Fibroblast of lung (primary cell): ENCODE measurements at regions not wholly inside any gene's neighbourhood (a gene's known extent, or its start where the extent isn't known, plus 50 kb on each side); places are given as distances from the start of the nearest gene placed in this dataset.

Source experiments
- DNase-seq, 2 donors: peaks; one replicate each; pipeline versions ENCODE4 v3.0.0 to v3.0.0-alpha.2; 2010; ENCODE audit warnings: low read depth in 2 of 2
- H2AFZ ChIP-seq: 2 replicates; pipeline ENCODE4 v1.5.1; 2012; ENCODE audit warnings: low read length, control low read depth, inconsistent platforms
- H3K27ac ChIP-seq: 2 replicates; pipeline ENCODE4 v1.5.1; 2011; ENCODE audit warnings: low read length, control low read depth; ENCODE audit not compliant: insufficient read depth
- H3K27me3 ChIP-seq: 2 replicates; pipeline ENCODE4 v1.5.1; 2011; ENCODE audit warnings: mild to moderate bottlenecking, low read length; ENCODE audit not compliant: control insufficient read depth, insufficient read depth
- H3K36me3 ChIP-seq: 2 replicates; pipeline ENCODE4 v1.5.1; 2011; ENCODE audit warnings: low read length; ENCODE audit not compliant: control insufficient read depth, insufficient read depth
- H3K4me1 ChIP-seq: 2 replicates; pipeline ENCODE4 v1.5.1; 2011; ENCODE audit warnings: low read length; ENCODE audit not compliant: control insufficient read depth, insufficient read depth; ENCODE audit errors: extremely low read depth
- H3K4me2 ChIP-seq: 2 replicates; pipeline ENCODE4 v1.5.1; 2011; ENCODE audit warnings: low read length, control low read depth; ENCODE audit not compliant: insufficient read depth; ENCODE audit errors: extremely low read depth
- H3K4me3 ChIP-seq, 4 experiments: fragments of 200-600 bp in 1 of 4; sonication (generic) in 1 of 4; replicated peaks in 1 of 4; 2 replicates each; pipeline ENCODE4 v1.5.1; 2011 to 2016; ENCODE audit warnings: low read length in 4 of 4, low read depth in 3 of 4, mild to moderate bottlenecking in 3 of 4, control low read depth in 2 of 4, inconsistent platforms in 1 of 4, mixed read lengths in 1 of 4; ENCODE audit not compliant: insufficient read depth in 1 of 4; ENCODE audit errors: control extremely low read depth in 1 of 4
- H3K79me2 ChIP-seq: 2 replicates; pipeline ENCODE4 v1.5.1; 2012; ENCODE audit warnings: mild to moderate bottlenecking, low read length, inconsistent platforms; ENCODE audit not compliant: control insufficient read depth, insufficient read depth
- H3K9ac ChIP-seq: 2 replicates; pipeline ENCODE4 v1.5.1; 2011; ENCODE audit warnings: mild to moderate bottlenecking, low read length, control low read depth; ENCODE audit not compliant: insufficient read depth
- H3K9me3 ChIP-seq: 2 replicates; pipeline ENCODE4 v1.5.1; 2012; ENCODE audit warnings: low read depth, low read length; ENCODE audit not compliant: control insufficient read depth, insufficient read depth
- H4K20me1 ChIP-seq: 2 replicates; pipeline ENCODE4 v1.5.1; 2011; ENCODE audit warnings: low read length; ENCODE audit not compliant: control insufficient read depth, insufficient read depth; ENCODE audit errors: extremely low read depth
- EZH2 ChIP-seq: IDR thresholded peaks from 2 replicates; pipeline ENCODE4 v1.5.1; 2012; ENCODE audit warnings: low read length, control low read depth, mild to moderate bottlenecking; ENCODE audit errors: missing control alignments
- TF ChIP-seq, protein P1 (sequence below), 2 donors: IDR thresholded peaks in 1 of 2; conservative IDR thresholded peaks in 1 of 2; 1 replicate in 1 of 2; 2 replicates in 1 of 2; pipeline ENCODE4 v1.5.1; 2011 to 2012; ENCODE audit warnings: low read length in 2 of 2, control low read depth in 1 of 2, inconsistent platforms in 1 of 2, low read depth in 1 of 2, mild to moderate bottlenecking in 1 of 2

DNA sequence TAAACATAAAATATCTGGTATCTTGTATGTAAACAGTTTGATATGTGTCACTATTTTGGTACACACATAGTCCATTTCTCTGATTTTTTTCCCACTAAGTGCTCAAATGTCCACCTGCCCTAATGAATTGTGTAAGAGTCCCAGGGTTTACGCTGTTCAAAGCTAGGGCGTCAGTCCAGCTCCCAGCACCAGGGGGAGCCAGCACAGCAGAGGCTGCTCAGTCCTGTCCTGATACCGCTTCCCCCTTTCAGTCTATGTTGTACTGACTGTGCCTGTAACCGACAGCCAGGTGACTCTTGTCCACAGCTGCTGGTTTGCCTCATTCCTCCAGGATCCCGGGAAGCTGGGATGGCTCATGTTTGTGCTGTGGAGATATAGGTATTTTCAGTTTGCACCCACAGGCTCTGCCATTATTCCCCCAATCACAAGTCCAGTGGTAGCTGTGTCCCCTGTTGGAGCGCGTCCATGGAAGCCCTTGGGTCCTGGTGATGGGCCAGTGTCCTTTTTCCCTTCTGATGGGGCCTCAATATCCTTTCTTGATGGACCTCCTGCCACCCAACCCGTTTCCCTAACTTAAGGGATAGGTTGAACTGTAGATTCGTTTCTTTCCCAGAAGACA lies 242.0 kb downstream of the NEDD1 start:
- no peaks in the 10 kb centered on the region for H3K36me3 ChIP-seq
- H3K4me2 ChIP-seq: no peak overlapping the region
- no peaks in the 10 kb centered on the region for H3K79me2 ChIP-seq
- TF ChIP-seq, protein P1, sequence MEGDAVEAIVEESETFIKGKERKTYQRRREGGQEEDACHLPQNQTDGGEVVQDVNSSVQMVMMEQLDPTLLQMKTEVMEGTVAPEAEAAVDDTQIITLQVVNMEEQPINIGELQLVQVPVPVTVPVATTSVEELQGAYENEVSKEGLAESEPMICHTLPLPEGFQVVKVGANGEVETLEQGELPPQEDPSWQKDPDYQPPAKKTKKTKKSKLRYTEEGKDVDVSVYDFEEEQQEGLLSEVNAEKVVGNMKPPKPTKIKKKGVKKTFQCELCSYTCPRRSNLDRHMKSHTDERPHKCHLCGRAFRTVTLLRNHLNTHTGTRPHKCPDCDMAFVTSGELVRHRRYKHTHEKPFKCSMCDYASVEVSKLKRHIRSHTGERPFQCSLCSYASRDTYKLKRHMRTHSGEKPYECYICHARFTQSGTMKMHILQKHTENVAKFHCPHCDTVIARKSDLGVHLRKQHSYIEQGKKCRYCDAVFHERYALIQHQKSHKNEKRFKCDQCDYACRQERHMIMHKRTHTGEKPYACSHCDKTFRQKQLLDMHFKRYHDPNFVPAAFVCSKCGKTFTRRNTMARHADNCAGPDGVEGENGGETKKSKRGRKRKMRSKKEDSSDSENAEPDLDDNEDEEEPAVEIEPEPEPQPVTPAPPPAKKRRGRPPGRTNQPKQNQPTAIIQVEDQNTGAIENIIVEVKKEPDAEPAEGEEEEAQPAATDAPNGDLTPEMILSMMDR (conservative IDR thresholded peaks at IDR 0.05 in 1 of 2, IDR thresholded peaks at IDR 0.05 in 1 of 2; ENCODE audit: low read depth in 1 of 2, low read length in 2 of 2): peak; percentile 29 to 62
- no peak for TF ChIP-seq EZH2
- H3K9ac ChIP-seq: no peak overlapping the region
- peak; percentile 16 to 27 for DNase-seq
- H3K4me1 ChIP-seq: no peaks in the 10 kb centered on the region
- H3K27ac ChIP-seq: no peak overlapping the region
- H4K20me1 ChIP-seq: no peaks in the 10 kb centered on the region
- no peaks in the 10 kb centered on the region for H3K9me3 ChIP-seq
- no peaks in the 10 kb centered on the region for H3K27me3 ChIP-seq
- no peak overlapping the region for H2AFZ ChIP-seq
- H3K4me3 ChIP-seq: no peak overlapping the region

DNA sequence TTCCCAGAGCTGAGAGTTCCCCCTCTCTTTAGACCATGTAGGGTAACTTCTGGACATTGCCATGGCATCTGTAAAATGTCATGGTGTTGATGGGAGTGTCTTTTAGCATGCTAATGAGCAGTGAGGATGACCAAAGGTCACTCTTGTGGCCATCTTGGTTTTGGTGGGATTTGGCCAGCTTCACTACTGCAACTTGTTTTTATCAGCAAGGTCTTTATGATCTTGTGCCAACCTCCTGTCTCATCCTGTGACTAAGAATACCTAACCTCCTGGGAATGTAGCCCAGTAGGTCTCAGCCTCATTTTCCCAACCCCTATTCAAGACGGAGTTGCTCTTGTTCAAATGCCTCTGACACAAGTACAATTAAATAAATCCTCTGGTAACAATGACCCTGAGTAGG lies 244.4 kb downstream of the NEDD1 start:
- Histone ChIP-seq H3K27ac (no peak overlapping the region), H3K9ac (no peak overlapping the region)

DNA sequence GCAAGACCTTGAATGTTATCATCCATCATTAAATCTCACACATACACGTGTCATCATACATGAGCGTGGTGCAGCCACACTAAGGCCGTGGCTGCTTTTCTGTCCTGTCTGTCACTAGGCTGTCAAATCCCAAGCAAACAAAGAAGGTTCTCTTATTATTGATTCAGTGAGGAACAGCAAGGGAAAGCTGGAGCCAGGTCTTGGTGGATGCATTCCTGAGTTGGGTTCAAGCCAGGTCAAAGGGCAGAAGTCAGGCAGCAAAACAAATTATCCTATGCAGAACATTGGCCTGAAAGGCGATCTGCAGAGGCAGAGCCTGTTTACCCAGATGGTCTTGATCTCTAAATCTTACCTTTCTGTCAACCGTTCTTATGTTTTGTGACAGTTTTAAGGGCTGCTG lies 252.3 kb downstream of the NEDD1 start:
- Histone ChIP-seq H4K20me1 (no peaks in the 10 kb centered on the region), H3K27ac (no peak overlapping the region), H3K27me3 (no peaks in the 10 kb centered on the region), H3K4me2 (no peak overlapping the region), H3K79me2 (no peaks in the 10 kb centered on the region), H3K36me3 (no peaks in the 10 kb centered on the region), H3K4me3 (no peak overlapping the region), H3K9me3 (no peaks in the 10 kb centered on the region), H3K9ac (no peak overlapping the region), H2AFZ (no peak overlapping the region), H3K4me1 (no peaks in the 10 kb centered on the region)
- no peak for DNase-seq
- TF ChIP-seq, protein P1 (conservative IDR thresholded peaks at IDR 0.05 in 1 of 2, IDR thresholded peaks at IDR 0.05 in 1 of 2; ENCODE audit: low read depth in 1 of 2, low read length in 2 of 2): no peak
- no peak for TF ChIP-seq EZH2

More for the DNA sequence above, 244.4 kb downstream of the NEDD1 start:
- H3K27me3 ChIP-seq: no peaks in the 10 kb centered on the region
- H3K4me2 ChIP-seq: no peak overlapping the region
- no peaks in the 10 kb centered on the region for H3K79me2 ChIP-seq
- H3K9me3 ChIP-seq: no peaks in the 10 kb centered on the region
- peak in 1 of 2 donors; percentile 96 for DNase-seq
- no peak overlapping the region for H3K4me3 ChIP-seq
- H3K4me1 ChIP-seq: no peaks in the 10 kb centered on the region
- H3K36me3 ChIP-seq: no peaks in the 10 kb centered on the region
- TF ChIP-seq, protein P1 (conservative IDR thresholded peaks at IDR 0.05 in 1 of 2, IDR thresholded peaks at IDR 0.05 in 1 of 2; ENCODE audit: low read depth in 1 of 2, low read length in 2 of 2): no peak
- no peak for TF ChIP-seq EZH2
- H4K20me1 ChIP-seq: no peaks in the 10 kb centered on the region
- H2AFZ ChIP-seq: no peak overlapping the region
